ENCODE measurements at regions not wholly inside any gene's neighbourhood (a gene's known extent, or its start where the extent isn't known, plus 50 kb on each side); places are given as distances from the start of the nearest gene placed in this dataset.
"Not testable (repeated sequence)": the region's sequence is repeated elsewhere in the genome, so short reads cannot be mapped to it uniquely, and the experiment has no call there.

- no peak for DNase-seq (ENCODE audit: low spot score)
Measured at GRCh38 chr16:85443531-85443930, 169.6 kb upstream of the GSE1 start.

- no peak for DNase-seq (ENCODE audit: low spot score)
Measured at GRCh38 chr16:85445064-85445778, 167.9 kb upstream of the GSE1 start.

GRCh38 chr16:85445779-85446222 lies 167.3 kb upstream of the GSE1 start:
- no peak for DNase-seq (ENCODE audit: low spot score)

- no peak for DNase-seq (ENCODE audit: low spot score)
Measured at GRCh38 chr16:85446951-85447692, 166.0 kb upstream of the GSE1 start.

GRCh38 chr16:85447693-85448313 lies 165.3 kb upstream of the GSE1 start:
- no peak for DNase-seq (ENCODE audit: low spot score)

GRCh38 chr16:85448557-85449190 lies 164.4 kb upstream of the GSE1 start:
- peak; percentile 38 for DNase-seq (ENCODE audit: low spot score)

GRCh38 chr16:85449191-85449884 lies 163.8 kb upstream of the GSE1 start:
- DNase-seq (ENCODE audit: low spot score): no peak

GRCh38 chr16:85449885-85450245 lies 163.3 kb upstream of the GSE1 start:
- no peak for DNase-seq (ENCODE audit: low spot score)

GRCh38 chr16:85451142-85451541 lies 162.0 kb upstream of the GSE1 start:
- not testable (repeated sequence) for DNase-seq (ENCODE audit: low spot score)

GRCh38 chr16:85451641-85452363 lies 161.3 kb upstream of the GSE1 start:
- DNase-seq (ENCODE audit: low spot score): no peak

GRCh38 chr16:85452364-85453193 lies 160.5 kb upstream of the GSE1 start:
- no peak for DNase-seq (ENCODE audit: low spot score)

GRCh38 chr16:85453194-85453678 lies 159.9 kb upstream of the GSE1 start:
- DNase-seq (ENCODE audit: low spot score): no peak

GRCh38 chr16:85453703-85454102 lies 159.4 kb upstream of the GSE1 start:
- DNase-seq (ENCODE audit: low spot score): no peak

GRCh38 chr16:85454171-85454872 lies 158.8 kb upstream of the GSE1 start:
- DNase-seq (ENCODE audit: low spot score): no peak

GRCh38 chr16:85455534-85455933 lies 157.6 kb upstream of the GSE1 start:
- DNase-seq (ENCODE audit: low spot score): no peak

- no peak for DNase-seq (ENCODE audit: low spot score)
Measured at GRCh38 chr16:85457366-85457765, 155.8 kb upstream of the GSE1 start.

- no peak for DNase-seq (ENCODE audit: low spot score)
Measured at GRCh38 chr16:85458968-85459367, 154.2 kb upstream of the GSE1 start.

- DNase-seq (ENCODE audit: low spot score): no peak
Measured at GRCh38 chr16:85459529-85460251, 153.4 kb upstream of the GSE1 start.

Measured in CD4-positive, alpha-beta T cell treated with Interleukin-2 at 100 ng/mL for 4 hours (primary cell).